ENCODE measurements at regions not wholly inside any gene's neighbourhood (a gene's known extent, or its start where the extent isn't known, plus 50 kb on each side); places are given as distances from the start of the nearest gene placed in this dataset.

GRCh38 chr6:132868057-132868456, 53.7 kb downstream of the RPS12 start:
- no peak for DNase-seq (ENCODE audit: extremely low read depth in 1 of 11, low read depth in 9 of 11, low spot score in 4 of 11)

- DNase-seq (ENCODE audit: extremely low read depth in 1 of 11, low read depth in 9 of 11, low spot score in 4 of 11) = no peak
These were observed 58.6 kb downstream of the RPS12 start for GRCh38 chr6:132872923-132873322.

GRCh38 chr6:132877003-132877402, 62.6 kb downstream of the RPS12 start:
- no peak for DNase-seq (ENCODE audit: extremely low read depth in 1 of 11, low read depth in 9 of 11, low spot score in 4 of 11)

- DNase-seq (ENCODE audit: extremely low read depth in 1 of 11, low read depth in 9 of 11, low spot score in 4 of 11) = no peak
These were observed 72.8 kb downstream of the RPS12 start for GRCh38 chr6:132887204-132887603.

- no peak for DNase-seq (ENCODE audit: extremely low read depth in 1 of 11, low read depth in 9 of 11, low spot score in 4 of 11)
These were observed 74.3 kb downstream of the RPS12 start for GRCh38 chr6:132888701-132889100.

- no peak for DNase-seq (ENCODE audit: extremely low read depth in 1 of 11, low read depth in 9 of 11, low spot score in 4 of 11)
These were observed 78.8 kb downstream of the RPS12 start for GRCh38 chr6:132892929-132893771.

GRCh38 chr6:132893772-132894490, 79.6 kb downstream of the RPS12 start:
- DNase-seq (ENCODE audit: extremely low read depth in 1 of 11, low read depth in 9 of 11, low spot score in 4 of 11) = no peak

GRCh38 chr6:132898376-132898775, 84.0 kb downstream of the RPS12 start:
- DNase-seq (ENCODE audit: extremely low read depth in 1 of 11, low read depth in 9 of 11, low spot score in 4 of 11) = no peak

- no peak for DNase-seq (ENCODE audit: extremely low read depth in 1 of 11, low read depth in 9 of 11, low spot score in 4 of 11)
These were observed 86.5 kb downstream of the RPS12 start for GRCh38 chr6:132900849-132901248.

GRCh38 chr6:132902901-132903300, 88.5 kb downstream of the RPS12 start:
- DNase-seq (ENCODE audit: extremely low read depth in 1 of 11, low read depth in 9 of 11, low spot score in 4 of 11) = no peak

GRCh38 chr6:132907231-132907630, 92.9 kb downstream of the RPS12 start:
- DNase-seq (ENCODE audit: extremely low read depth in 1 of 11, low read depth in 9 of 11, low spot score in 4 of 11) = no peak

- DNase-seq (ENCODE audit: extremely low read depth in 1 of 11, low read depth in 9 of 11, low spot score in 4 of 11) = no peak
These were observed 93.5 kb downstream of the RPS12 start for GRCh38 chr6:132907914-132908313.

- no peak for DNase-seq (ENCODE audit: extremely low read depth in 1 of 11, low read depth in 9 of 11, low spot score in 4 of 11)
These were observed 95.4 kb downstream of the RPS12 start for GRCh38 chr6:132909742-132910141.

- DNase-seq (ENCODE audit: extremely low read depth in 1 of 11, low read depth in 9 of 11, low spot score in 4 of 11) = no peak
These were observed 96.4 kb downstream of the RPS12 start for GRCh38 chr6:132910759-132911158.

- peak in 6 of 11 donors; percentile 29 to 72 (median 52) for DNase-seq (ENCODE audit: extremely low read depth in 1 of 11, low read depth in 9 of 11, low spot score in 4 of 11)
These were observed 104.9 kb downstream of the RPS12 start for GRCh38 chr6:132919045-132919860.

- no peak for DNase-seq (ENCODE audit: extremely low read depth in 1 of 11, low read depth in 9 of 11, low spot score in 4 of 11)
These were observed 113.3 kb downstream of the RPS12 start for GRCh38 chr6:132927713-132928112.

- DNase-seq (ENCODE audit: extremely low read depth in 1 of 11, low read depth in 9 of 11, low spot score in 4 of 11) = no peak
These were observed 114.8 kb downstream of the RPS12 start for GRCh38 chr6:132929141-132929540.

GRCh38 chr6:132931313-132931712, 116.9 kb downstream of the RPS12 start:
- DNase-seq (ENCODE audit: extremely low read depth in 1 of 11, low read depth in 9 of 11, low spot score in 4 of 11) = no peak

GRCh38 chr6:132931936-132932514, 117.7 kb downstream of the RPS12 start:
- DNase-seq (ENCODE audit: extremely low read depth in 1 of 11, low read depth in 9 of 11, low spot score in 4 of 11) = no peak

All from renal cortex interstitium (tissue), 11 donors.